ENCODE measurements at regions not wholly inside any gene's neighbourhood (a gene's known extent, or its start where the extent isn't known, plus 50 kb on each side); places are given as distances from the start of the nearest gene placed in this dataset.

GRCh38 chr10:94235461-94235860 lies 127.3 kb downstream of the NOC3L start:
- no peak for DNase-seq
- no peak overlapping the region for H3K4me3 ChIP-seq
- H3K27me3 ChIP-seq, result no peaks in the 10 kb centered on the region
- no peaks in the 10 kb centered on the region for H3K9me3 ChIP-seq
- no peaks in the 10 kb centered on the region for H3K4me1 ChIP-seq
- intact Hi-C loops (cut with DNase I), result no loop called here
- H3K36me3 ChIP-seq, result no peaks in the 10 kb centered on the region
- WGBS, 2 donors, result 57 to 72% methylated on average over 1 of the region's 1 CpG
- no peak for TF ChIP-seq CTCF (IDR thresholded peaks at IDR 0.05)
- no peak for TF ChIP-seq POLR2A (IDR thresholded peaks at IDR 0.05)
- H3K27ac ChIP-seq, result no peak overlapping the region

GRCh38 chr10:94238006-94238617 lies 124.6 kb downstream of the NOC3L start:
- Histone ChIP-seq H3K9me3 (no peaks in the 10 kb centered on the region), H3K36me3 (no peaks in the 10 kb centered on the region), H3K27me3 (no peaks in the 10 kb centered on the region), H3K4me1 (no peaks in the 10 kb centered on the region), H3K4me3 (no peak overlapping the region), H3K27ac (no peak overlapping the region)
- 55 to 82% methylated on average over 4 of the region's 4 CpGs for WGBS, 2 donors
- intact Hi-C loops (cut with DNase I), result no loop called here
- DNase-seq, result no peak
- TF ChIP-seq CTCF (IDR thresholded peaks at IDR 0.05), result no peak
- TF ChIP-seq POLR2A (IDR thresholded peaks at IDR 0.05), result no peak

- H3K27ac ChIP-seq, result no peak overlapping the region
- WGBS, 2 donors, result 80 to 91% methylated on average over 6 of the region's 6 CpGs
- H3K9me3 ChIP-seq, result no peaks in the 10 kb centered on the region
- H3K4me1 ChIP-seq, result no peaks in the 10 kb centered on the region
- no peak for DNase-seq
- TF ChIP-seq CTCF (IDR thresholded peaks at IDR 0.05), result no peak
- no peak for TF ChIP-seq POLR2A (IDR thresholded peaks at IDR 0.05)
- no peak overlapping the region for H3K4me3 ChIP-seq
- H3K36me3 ChIP-seq, result no peaks in the 10 kb centered on the region
- intact Hi-C loops (cut with DNase I), result no loop called here
- H3K27me3 ChIP-seq, result no peaks in the 10 kb centered on the region
These were observed 123.0 kb downstream of the NOC3L start for GRCh38 chr10:94239696-94240095.

GRCh38 chr10:94240491-94240890 lies 122.2 kb downstream of the NOC3L start:
- intact Hi-C loops (cut with DNase I), result no loop called here
- no peak for DNase-seq
- Histone ChIP-seq H3K36me3 (no peaks in the 10 kb centered on the region), H3K4me1 (no peaks in the 10 kb centered on the region), H3K9me3 (no peaks in the 10 kb centered on the region), H3K27ac (no peak overlapping the region), H3K27me3 (no peaks in the 10 kb centered on the region), H3K4me3 (no peak overlapping the region)
- TF ChIP-seq POLR2A (IDR thresholded peaks at IDR 0.05) (no peak), CTCF (IDR thresholded peaks at IDR 0.05) (no peak)
- WGBS, 2 donors, result 72 to 79% methylated on average over 5 of the region's 5 CpGs

- no peaks in the 10 kb centered on the region for H3K9me3 ChIP-seq
- no peaks in the 10 kb centered on the region for H3K4me1 ChIP-seq
- H3K27ac ChIP-seq, result no peak overlapping the region
- WGBS, 2 donors, result 57 to 72% methylated on average over 2 of the region's 2 CpGs
- no peaks in the 10 kb centered on the region for H3K36me3 ChIP-seq
- TF ChIP-seq POLR2A (IDR thresholded peaks at IDR 0.05), result no peak
- no peak for TF ChIP-seq CTCF (IDR thresholded peaks at IDR 0.05)
- H3K4me3 ChIP-seq, result no peak overlapping the region
- no peak for DNase-seq
- intact Hi-C loops (cut with DNase I), result no loop called here
- H3K27me3 ChIP-seq, result no peaks in the 10 kb centered on the region
These were observed 121.8 kb downstream of the NOC3L start for GRCh38 chr10:94240901-94241300.
